GM12892 (cell line): ENCODE measurements at regions not wholly inside any gene's neighbourhood (a gene's known extent, or its start where the extent isn't known, plus 50 kb on each side); places are given as distances from the start of the nearest gene placed in this dataset.
"Not testable (repeated sequence)": the region's sequence is repeated elsewhere in the genome, so short reads cannot be mapped to it uniquely, and the experiment has no call there.

ENCODE experiments used
- POLR2A ChIP-seq: IDR thresholded peaks from 2 replicates; pipeline ENCODE4 v1.6.1; 2011; ENCODE audit warnings: low read depth, low read length, control low read depth
- POLR2AphosphoS5 ChIP-seq: IDR thresholded peaks from 2 replicates; pipeline ENCODE4 v1.6.1; 2011; ENCODE audit warnings: low read depth, low read length, control low read depth

DNA sequence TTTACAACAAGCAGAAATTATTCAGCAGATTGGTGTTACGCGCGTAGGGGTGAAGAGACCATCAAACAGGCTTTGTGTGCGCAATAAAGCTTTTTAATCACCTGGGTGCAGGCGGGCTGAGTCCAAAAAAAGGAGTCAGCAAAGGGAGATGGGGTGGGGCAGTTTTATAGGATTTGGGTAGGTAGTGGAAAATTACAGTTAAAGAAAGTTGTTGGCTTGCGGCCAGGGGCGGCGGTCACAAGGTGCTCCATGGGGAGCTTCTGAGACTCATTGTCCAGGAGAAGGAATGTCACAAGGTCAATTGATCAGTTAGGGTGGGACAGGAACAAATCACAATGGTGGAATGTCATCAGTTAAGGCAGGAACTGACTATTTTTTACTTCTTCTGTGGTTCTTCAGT is 129.3 kb downstream of the SLC7A11 start:
- not testable (repeated sequence) for TF ChIP-seq POLR2AphosphoS5, POLR2A
